SK-N-MC (cell line): ENCODE measurements at regions not wholly inside any gene's neighbourhood (a gene's known extent, or its start where the extent isn't known, plus 50 kb on each side); places are given as distances from the start of the nearest gene placed in this dataset.

Experiments used
- DNase-seq: peaks from one replicate; pipeline ENCODE4 v3.0.0-alpha.2; 2011; ENCODE audit warnings: low read depth, low spot score
- H3K27ac ChIP-seq: fragments of 200-600 bp; sonication (generic); 2 replicates; pipeline ENCODE4 v1.5.1; 2016; ENCODE audit warnings: mixed run types
- H3K36me3 ChIP-seq: fragments of 200-600 bp; sonication (generic); 2 replicates; pipeline ENCODE4 v1.6.1; 2017; ENCODE audit warnings: antibody characterized with exemption, low read length, mixed read lengths; ENCODE audit not compliant: insufficient read depth
- H3K4me3 ChIP-seq: fragments of 200-600 bp; sonication (generic); 2 replicates; pipeline ENCODE4 v1.5.1; 2016
- H3K9ac ChIP-seq: fragments of 200-600 bp; sonication (generic); 2 replicates; pipeline ENCODE4 v1.8.0; 2017; ENCODE audit warnings: mixed run types, mixed read lengths; ENCODE audit not compliant: insufficient read length
- H3K9me3 ChIP-seq: fragments of 200-600 bp; sonication (generic); 2 replicates; pipeline ENCODE4 v1.6.1; 2017; ENCODE audit warnings: low read depth, mild to moderate bottlenecking, antibody characterized with exemption, low read length, moderate library complexity, mixed read lengths
- EZH2 ChIP-seq: fragments of 200-600 bp; sonication (generic); IDR thresholded peaks from one replicate; pipeline ENCODE4 v1.6.1; 2017; ENCODE audit warnings: antibody characterized with exemption
- FOXP2 ChIP-seq: optimal IDR thresholded peaks from 2 replicates; pipeline ENCODE3; 2011; ENCODE audit warnings: mild to moderate bottlenecking, moderate library complexity; ENCODE audit not compliant: insufficient read depth; ENCODE audit errors: extremely low read length, control extremely low read depth
- POLR2AphosphoS5 ChIP-seq: IDR thresholded peaks from 2 replicates; pipeline ENCODE4 v1.6.1; 2012; ENCODE audit warnings: mild to moderate bottlenecking, low read depth, low read length, borderline replicate concordance

- DNase-seq, result no peak
- Histone ChIP-seq H3K27ac (no peak overlapping the region), H3K36me3 (no peaks in the 10 kb centered on the region), H3K9ac (no peak overlapping the region), H3K9me3 (no peaks in the 10 kb centered on the region), H3K4me3 (no peak overlapping the region)
- TF ChIP-seq POLR2AphosphoS5 (no peak), EZH2 (no peak)
These were observed 751.6 kb downstream of the NOVA1 start for GRCh38 chr14:25846246-25846645.

GRCh38 chr14:25843481-25844470 is 754.1 kb downstream of the NOVA1 start:
- DNase-seq, result no peak
- Histone ChIP-seq H3K9me3 (no peaks in the 10 kb centered on the region), H3K27ac (no peak overlapping the region), H3K9ac (no peak overlapping the region), H3K36me3 (no peaks in the 10 kb centered on the region), H3K4me3 (no peak overlapping the region)
- TF ChIP-seq FOXP2 (no peak), POLR2AphosphoS5 (no peak), EZH2 (no peak)

DNA sequence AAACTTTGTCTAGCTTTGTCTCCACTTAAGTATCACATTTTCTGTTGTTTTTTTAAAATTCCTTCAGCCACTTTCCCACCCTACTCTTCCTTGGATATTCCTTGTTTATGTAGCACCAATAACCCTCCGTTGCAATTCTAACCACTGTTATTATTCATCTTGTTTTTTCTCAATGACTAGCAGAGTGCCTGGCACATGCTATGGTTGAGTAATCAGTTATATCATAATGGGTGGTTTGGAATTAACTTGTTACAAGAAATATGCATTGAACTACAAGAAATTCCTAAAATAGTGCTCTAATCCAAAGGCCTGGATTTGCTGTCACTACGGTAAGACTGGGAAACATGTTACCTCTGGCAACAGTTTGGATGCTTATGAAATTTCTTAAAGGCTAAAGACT is 756.6 kb downstream of the NOVA1 start:
- no peak for TF ChIP-seq EZH2
- TF ChIP-seq FOXP2, result no peak
- TF ChIP-seq POLR2AphosphoS5, result no peak
- Histone ChIP-seq H3K27ac (no peak overlapping the region), H3K4me3 (no peak overlapping the region), H3K36me3 (no peaks in the 10 kb centered on the region), H3K9ac (no peak overlapping the region), H3K9me3 (no peaks in the 10 kb centered on the region)
- no peak for DNase-seq

DNA sequence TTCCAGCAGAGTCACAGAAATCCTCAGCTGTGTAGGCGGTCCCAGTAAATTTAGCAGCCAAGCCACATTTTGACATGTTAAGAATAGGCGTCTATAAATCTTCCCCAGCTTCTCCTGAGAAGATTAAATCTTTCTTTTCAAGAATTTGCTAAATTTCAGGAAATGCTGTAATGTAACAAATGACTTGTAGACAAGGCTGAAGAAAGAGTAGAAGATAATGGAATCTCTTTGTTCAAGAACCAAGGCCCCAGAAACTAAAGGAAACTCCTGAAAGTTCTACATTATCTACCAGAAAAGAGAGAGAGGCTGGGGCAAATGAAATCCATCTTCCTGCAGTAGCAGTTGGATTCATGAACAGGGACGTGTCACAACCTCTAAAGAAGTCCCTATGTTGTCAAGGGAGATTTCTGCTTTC is 760.3 kb downstream of the NOVA1 start:
- no peak overlapping the region for H3K4me3 ChIP-seq
- TF ChIP-seq EZH2 (no peak), FOXP2 (no peak), POLR2AphosphoS5 (no peak)
- H3K9ac ChIP-seq, result no peak overlapping the region
- H3K36me3 ChIP-seq, result no peaks in the 10 kb centered on the region
- no peak for DNase-seq
- no peak overlapping the region for H3K27ac ChIP-seq
- H3K9me3 ChIP-seq, result no peaks in the 10 kb centered on the region

DNA sequence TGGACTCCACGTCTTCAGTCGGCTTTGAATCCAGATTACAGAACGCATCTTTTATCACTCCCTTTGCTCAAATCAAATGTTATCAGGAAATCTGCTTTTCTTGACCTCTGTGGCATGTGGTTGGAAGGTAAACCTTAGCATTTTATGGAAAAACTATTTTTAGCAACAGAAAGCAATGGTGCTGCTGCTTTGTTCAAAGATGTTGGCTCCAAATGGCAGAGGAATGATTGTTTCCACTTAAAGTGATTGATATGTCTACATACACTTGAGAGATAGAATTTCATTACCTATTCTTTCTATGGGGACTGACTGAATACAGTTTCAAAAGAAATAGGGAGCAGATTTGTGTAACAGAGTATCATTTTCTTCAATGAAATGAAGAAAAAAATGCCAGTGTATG is 761.2 kb downstream of the NOVA1 start:
- Histone ChIP-seq H3K27ac (no peak overlapping the region), H3K36me3 (no peaks in the 10 kb centered on the region), H3K9ac (no peak overlapping the region), H3K4me3 (no peak overlapping the region), H3K9me3 (no peaks in the 10 kb centered on the region)
- TF ChIP-seq EZH2 (no peak), POLR2AphosphoS5 (no peak), FOXP2 (no peak)
- DNase-seq, result no peak

DNA sequence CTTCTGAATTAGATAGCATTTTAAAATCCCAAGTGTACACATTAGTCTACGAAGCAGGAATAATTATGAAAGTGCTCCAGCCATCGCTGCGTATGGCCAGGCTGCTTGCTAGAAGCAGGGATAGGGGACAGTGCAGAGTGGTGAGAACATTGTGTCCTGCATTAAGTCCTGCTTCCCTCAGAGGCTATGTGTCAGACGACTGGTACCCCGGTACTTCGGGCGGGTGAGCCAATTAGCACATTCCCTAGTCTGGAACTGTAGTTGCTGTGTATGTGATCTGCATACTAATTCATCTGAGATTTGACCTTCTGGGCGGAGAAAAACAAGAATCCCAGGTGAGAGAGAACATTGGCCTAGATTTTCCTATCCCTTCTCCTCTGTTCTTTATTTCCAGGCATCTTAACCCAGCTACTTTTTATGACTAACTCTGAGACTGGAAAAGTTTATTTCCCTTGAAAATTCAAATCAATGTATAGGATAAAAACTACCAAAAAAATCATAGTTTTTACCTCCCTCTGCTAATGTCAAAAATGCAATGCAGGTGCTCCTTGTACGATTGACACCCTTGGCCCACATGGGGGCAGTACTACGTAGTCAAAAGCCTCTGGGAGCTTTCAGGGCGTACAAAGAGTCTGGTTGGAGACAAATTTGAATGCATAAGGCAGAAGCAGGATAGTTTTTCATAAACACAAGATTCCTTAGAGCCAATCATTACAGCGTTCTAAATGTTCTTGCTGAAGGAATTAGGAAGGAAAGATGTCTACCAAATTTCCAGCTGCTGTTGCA is 764.3 kb downstream of the NOVA1 start:
- Histone ChIP-seq H3K36me3 (no peaks in the 10 kb centered on the region), H3K4me3 (no peak overlapping the region), H3K27ac (no peak overlapping the region), H3K9ac (no peak overlapping the region), H3K9me3 (no peaks in the 10 kb centered on the region)
- TF ChIP-seq FOXP2 (no peak), POLR2AphosphoS5 (no peak)
- no peak for DNase-seq

DNA sequence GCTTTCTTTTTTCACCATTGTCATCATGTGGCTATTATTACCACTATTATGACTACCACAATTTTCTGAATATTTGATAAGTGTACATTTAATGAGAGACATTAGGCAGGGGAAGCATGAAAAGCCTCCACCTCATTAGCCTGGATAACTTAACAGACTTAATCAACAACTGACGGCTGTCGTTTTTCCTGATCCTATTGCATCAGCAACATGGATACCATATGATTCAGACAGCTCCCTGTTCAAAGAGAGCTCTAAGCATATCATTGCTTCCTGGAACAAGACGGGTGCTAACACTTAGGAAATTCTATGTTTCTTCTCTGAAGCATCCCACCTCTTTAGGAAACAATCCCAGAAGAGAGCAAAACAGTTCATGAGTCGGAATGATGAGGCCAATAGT is 765.2 kb downstream of the NOVA1 start:
- no peaks in the 10 kb centered on the region for H3K36me3 ChIP-seq
- TF ChIP-seq POLR2AphosphoS5, result no peak
- TF ChIP-seq FOXP2, result no peak
- no peak for TF ChIP-seq EZH2
- no peak overlapping the region for H3K27ac ChIP-seq
- DNase-seq, result no peak
- no peaks in the 10 kb centered on the region for H3K9me3 ChIP-seq
- no peak overlapping the region for H3K4me3 ChIP-seq
- H3K9ac ChIP-seq, result no peak overlapping the region

GRCh38 chr14:25828562-25828961 is 769.3 kb downstream of the NOVA1 start:
- H3K9ac ChIP-seq, result no peak overlapping the region
- H3K9me3 ChIP-seq, result no peaks in the 10 kb centered on the region
- H3K27ac ChIP-seq, result no peak overlapping the region
- DNase-seq, result no peak
- H3K36me3 ChIP-seq, result no peaks in the 10 kb centered on the region
- TF ChIP-seq EZH2 (no peak), POLR2AphosphoS5 (no peak), FOXP2 (no peak)
- H3K4me3 ChIP-seq, result no peak overlapping the region
